ENCODE measurements at regions not wholly inside any gene's neighbourhood (a gene's known extent, or its start where the extent isn't known, plus 50 kb on each side); places are given as distances from the start of the nearest gene placed in this dataset.

GRCh38 chr7:89826121-89826520 is 328.1 kb upstream of the STEAP1 start:
- TF ChIP-seq CTCF (IDR thresholded peaks at IDR 0.05) (no peak), POLR2A (IDR thresholded peaks at IDR 0.05) (no peak)
